ENCODE measurements at regions not wholly inside any gene's neighbourhood (a gene's known extent, or its start where the extent isn't known, plus 50 kb on each side); places are given as distances from the start of the nearest gene placed in this dataset.

DNA sequence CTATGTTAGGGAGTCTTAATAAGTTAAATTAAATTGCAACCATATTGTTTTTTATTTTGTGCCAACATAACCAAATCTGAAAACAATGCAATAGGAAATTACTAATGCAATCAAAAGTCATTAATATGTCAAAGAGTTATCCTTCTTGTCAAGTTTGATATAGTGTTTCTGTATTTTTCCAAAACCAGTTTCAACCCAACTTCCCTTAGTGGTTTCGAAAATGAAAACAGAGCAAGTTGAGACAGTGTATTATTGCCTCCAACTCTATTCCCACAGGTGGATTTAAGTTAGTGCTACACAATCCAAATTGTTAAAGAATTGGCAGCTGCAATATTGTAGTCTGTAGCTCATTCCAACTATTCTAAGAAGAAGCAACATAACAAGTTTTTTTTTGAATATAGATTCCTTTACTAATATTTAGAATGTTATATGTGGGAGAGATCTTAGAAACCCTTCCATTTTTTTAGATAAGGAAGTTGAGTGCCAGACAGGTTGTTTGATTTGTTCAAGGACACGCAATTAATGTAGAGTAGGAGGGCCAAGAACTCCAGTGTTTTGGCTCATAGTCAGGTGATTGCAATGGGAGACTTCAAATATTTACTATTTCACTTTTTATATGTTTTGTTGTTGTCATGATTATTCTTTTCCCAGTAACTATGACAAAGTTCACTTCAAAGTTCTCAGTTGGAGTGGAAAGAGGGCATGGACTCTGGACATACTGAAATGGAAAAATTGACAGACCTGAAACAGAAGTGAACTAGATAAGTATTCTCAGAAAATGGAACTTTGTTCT, 282.4 kb upstream of the HSF2 start:
- H2BK120ac ChIP-seq (ENCODE audit: low read depth, low read length, poor library complexity, severe bottlenecking): no peak overlapping the region
- no peaks in the 10 kb centered on the region for H4K20me1 ChIP-seq (ENCODE audit: control insufficient read depth, insufficient read depth, insufficient read length)
- H2BK12ac ChIP-seq (ENCODE audit: insufficient read length, low read depth, low read length): no peak overlapping the region
- H3K9ac ChIP-seq (ENCODE audit: extremely low read depth, insufficient read length, low read length): no peak overlapping the region
- no peak overlapping the region for H2BK15ac ChIP-seq (ENCODE audit: low read depth, low read length)
- no peak for DNase-seq
- H3K18ac ChIP-seq (ENCODE audit: insufficient read length, low read depth, low read length): no peak overlapping the region
- H3K27me3 Mint-ChIP-seq (ENCODE audit: low read depth): no peaks in the 10 kb centered on the region
- H3K36me3 Mint-ChIP-seq (ENCODE audit: insufficient read depth in 1 of 3, low read depth in 3 of 3): no peaks in the 10 kb centered on the region
- no peak overlapping the region for H3K14ac ChIP-seq (ENCODE audit: insufficient read depth, low read length)
- H2BK20ac ChIP-seq (ENCODE audit: low read depth, low read length, poor library complexity, severe bottlenecking): no peak overlapping the region
- H2AK5ac ChIP-seq (ENCODE audit: insufficient read length, low read length): no peak overlapping the region
- H2AFZ ChIP-seq (ENCODE audit: low read length): no peak overlapping the region
- H3K9me3 Mint-ChIP-seq: no peaks in the 10 kb centered on the region
- WGBS (ENCODE audit: extremely low coverage, insufficient read length, low lambda C conversion rate): no CpG with 5 or more reads among the region's 2 CpGs
- no peaks in the 10 kb centered on the region for H3K4me1 ChIP-seq (ENCODE audit: insufficient read depth, low read length)
- H3K27ac Mint-ChIP-seq: no peak overlapping the region
- H4K8ac ChIP-seq (replicated peaks; ENCODE audit: insufficient read length, low read depth, low read length): no peak overlapping the region
- H3K4me2 ChIP-seq (ENCODE audit: insufficient read depth, insufficient read length, low read length): no peak overlapping the region
- no peak overlapping the region for H2BK5ac ChIP-seq (ENCODE audit: insufficient read length, low read length)
- H3K23ac ChIP-seq (ENCODE audit: insufficient read length, low read depth, low read length): no peak overlapping the region
- H3T11ph ChIP-seq (ENCODE audit: low read length): no peak overlapping the region
- H3K4ac ChIP-seq (ENCODE audit: low read depth, low read length): no peak overlapping the region
- H3K79me1 ChIP-seq (ENCODE audit: insufficient read depth, low read depth, low read length, poor library complexity, severe bottlenecking): no peaks in the 10 kb centered on the region
- no peak overlapping the region for H4K5ac ChIP-seq (ENCODE audit: insufficient read length, low read depth, low read length)
- no peak overlapping the region for H3K4me3 Mint-ChIP-seq
- H3K4me1 Mint-ChIP-seq: no peaks in the 10 kb centered on the region
- no peaks in the 10 kb centered on the region for H3K79me2 ChIP-seq (ENCODE audit: insufficient read depth, low read length)
- H3K9me3 ChIP-seq (ENCODE audit: control insufficient read depth, low read depth, low read length): no peaks in the 10 kb centered on the region
- no peak overlapping the region for H3K56ac ChIP-seq (ENCODE audit: insufficient read length, low read depth, low read length)
- TF ChIP-seq, protein P1, sequence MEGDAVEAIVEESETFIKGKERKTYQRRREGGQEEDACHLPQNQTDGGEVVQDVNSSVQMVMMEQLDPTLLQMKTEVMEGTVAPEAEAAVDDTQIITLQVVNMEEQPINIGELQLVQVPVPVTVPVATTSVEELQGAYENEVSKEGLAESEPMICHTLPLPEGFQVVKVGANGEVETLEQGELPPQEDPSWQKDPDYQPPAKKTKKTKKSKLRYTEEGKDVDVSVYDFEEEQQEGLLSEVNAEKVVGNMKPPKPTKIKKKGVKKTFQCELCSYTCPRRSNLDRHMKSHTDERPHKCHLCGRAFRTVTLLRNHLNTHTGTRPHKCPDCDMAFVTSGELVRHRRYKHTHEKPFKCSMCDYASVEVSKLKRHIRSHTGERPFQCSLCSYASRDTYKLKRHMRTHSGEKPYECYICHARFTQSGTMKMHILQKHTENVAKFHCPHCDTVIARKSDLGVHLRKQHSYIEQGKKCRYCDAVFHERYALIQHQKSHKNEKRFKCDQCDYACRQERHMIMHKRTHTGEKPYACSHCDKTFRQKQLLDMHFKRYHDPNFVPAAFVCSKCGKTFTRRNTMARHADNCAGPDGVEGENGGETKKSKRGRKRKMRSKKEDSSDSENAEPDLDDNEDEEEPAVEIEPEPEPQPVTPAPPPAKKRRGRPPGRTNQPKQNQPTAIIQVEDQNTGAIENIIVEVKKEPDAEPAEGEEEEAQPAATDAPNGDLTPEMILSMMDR (conservative IDR thresholded peaks at IDR 0.05): no peak
- H3K27me3 ChIP-seq (ENCODE audit: insufficient read depth, low read length): no peaks in the 10 kb centered on the region
- H3K23me2 ChIP-seq (ENCODE audit: insufficient read length, low read depth, low read length, poor library complexity, severe bottlenecking): no peaks in the 10 kb centered on the region
- no peak overlapping the region for H3K27ac ChIP-seq (ENCODE audit: insufficient read length, low read depth, low read length)
- no peak overlapping the region for H4K91ac ChIP-seq (ENCODE audit: insufficient read length, low read depth, low read length)

Data from H9 (cell line).